K562 (cell line): ENCODE measurements at regions not wholly inside any gene's neighbourhood (a gene's known extent, or its start where the extent isn't known, plus 50 kb on each side); places are given as distances from the start of the nearest gene placed in this dataset.
A peak's percentile ranks its signal among the peaks of the same experiment; 100 is the strongest.

Source experiments
- CBFA2T3 ChIP-seq: fragments of 450-650 bp; IDR thresholded peaks from 2 replicates; pipeline ENCODE4 v1.6.1; 2017
- CCNT2 ChIP-seq: IDR thresholded peaks from 2 replicates; pipeline ENCODE4 v1.6.1; 2011; ENCODE audit warnings: borderline replicate concordance, low read depth, mild to moderate bottlenecking, moderate library complexity, mixed read lengths, low read length; ENCODE audit not compliant: insufficient read length; ENCODE audit errors: extremely low read depth
- CTBP1 ChIP-seq: fragments of 450-650 bp; IDR thresholded peaks from 2 replicates; pipeline ENCODE4 v1.6.1; 2016; ENCODE audit warnings: borderline replicate concordance
- E4F1 ChIP-seq: fragments of 250-450 bp; sonication (Bioruptor Pico); IDR thresholded peaks from 2 replicates; pipeline ENCODE4 v1.5.0; 2021; ENCODE audit warnings: mild to moderate bottlenecking, borderline replicate concordance
- GATAD2B ChIP-seq: fragments of 450-650 bp; IDR thresholded peaks from 2 replicates; pipeline ENCODE4 v1.6.1; 2017; ENCODE audit warnings: mild to moderate bottlenecking, borderline replicate concordance
- HNRNPH1 ChIP-seq: fragments of 200-400 bp; formaldehyde crosslinking; optimal IDR thresholded peaks from 2 replicates; pipeline ENCODE3; 2017; ENCODE audit warnings: low read depth, mild to moderate bottlenecking, low read length, moderate library complexity
- MBD2 ChIP-seq: sonication (generic); IDR thresholded peaks from 2 replicates; pipeline ENCODE4 v1.6.1; 2016; ENCODE audit warnings: low read depth, borderline replicate concordance
- SMARCC2 ChIP-seq: fragments of 450-650 bp; IDR thresholded peaks from 2 replicates; pipeline ENCODE4 v1.6.1; 2017; ENCODE audit warnings: antibody characterized with exemption, moderate library complexity, mild to moderate bottlenecking, low read depth
- SPI1 ChIP-seq: IDR thresholded peaks from 2 replicates; pipeline ENCODE4 v1.6.1; 2011; ENCODE audit warnings: low read depth, low read length, control low read depth, borderline replicate concordance
- TAF9B ChIP-seq: fragments of 450-650 bp; IDR thresholded peaks from 2 replicates; pipeline ENCODE4 v1.6.1; 2018; ENCODE audit warnings: mild to moderate bottlenecking; ENCODE audit not compliant: partially characterized antibody
- XRCC4 ChIP-seq: IDR thresholded peaks from one replicate; pipeline ENCODE4 v1.6.1; 2011; ENCODE audit not compliant: insufficient read depth, insufficient read length; ENCODE audit errors: extremely low read depth
- ZKSCAN8 ChIP-seq: fragments of 200-800 bp; sonication (Bioruptor generic); IDR thresholded peaks from 2 replicates; pipeline ENCODE4 v1.6.1; 2016; ENCODE audit warnings: missing genetic modification characterization, missing compliant biosample characterization
- ZNF431 ChIP-seq: sonication (generic); formaldehyde crosslinking; IDR thresholded peaks from 2 replicates; pipeline ENCODE4 v1.8.0; 2022; ENCODE audit warnings: mild to moderate bottlenecking, missing genetic modification reagents
- ZNF436 ChIP-seq: fragments of 250-450, 450-650 bp; sonication (Bioruptor Pico); formaldehyde crosslinking; IDR thresholded peaks from 2 replicates; pipeline ENCODE4 v1.7.0; 2020; ENCODE audit warnings: mild to moderate bottlenecking
- TF ChIP-seq, protein P1 (sequence below): fragments of 450-650 bp; formaldehyde crosslinking; IDR thresholded peaks from 2 replicates; pipeline ENCODE4 v1.4.0; 2020; ENCODE audit warnings: mild to moderate bottlenecking, moderate library complexity
- TF ChIP-seq, protein P2 (sequence below): fragments of 450-650 bp; IDR thresholded peaks from 2 replicates; pipeline ENCODE4 v1.6.1; 2017; ENCODE audit warnings: antibody characterized with exemption
- TF ChIP-seq, protein P3 (sequence below): sonication (generic); formaldehyde crosslinking; IDR thresholded peaks from 2 replicates; pipeline ENCODE4 v1.8.0; 2022; ENCODE audit warnings: mild to moderate bottlenecking, low read depth, missing genetic modification reagents
- TF ChIP-seq, protein P4 (sequence below): sonication (generic); IDR thresholded peaks from 2 replicates; pipeline ENCODE4 v1.6.1; 2016

DNA sequence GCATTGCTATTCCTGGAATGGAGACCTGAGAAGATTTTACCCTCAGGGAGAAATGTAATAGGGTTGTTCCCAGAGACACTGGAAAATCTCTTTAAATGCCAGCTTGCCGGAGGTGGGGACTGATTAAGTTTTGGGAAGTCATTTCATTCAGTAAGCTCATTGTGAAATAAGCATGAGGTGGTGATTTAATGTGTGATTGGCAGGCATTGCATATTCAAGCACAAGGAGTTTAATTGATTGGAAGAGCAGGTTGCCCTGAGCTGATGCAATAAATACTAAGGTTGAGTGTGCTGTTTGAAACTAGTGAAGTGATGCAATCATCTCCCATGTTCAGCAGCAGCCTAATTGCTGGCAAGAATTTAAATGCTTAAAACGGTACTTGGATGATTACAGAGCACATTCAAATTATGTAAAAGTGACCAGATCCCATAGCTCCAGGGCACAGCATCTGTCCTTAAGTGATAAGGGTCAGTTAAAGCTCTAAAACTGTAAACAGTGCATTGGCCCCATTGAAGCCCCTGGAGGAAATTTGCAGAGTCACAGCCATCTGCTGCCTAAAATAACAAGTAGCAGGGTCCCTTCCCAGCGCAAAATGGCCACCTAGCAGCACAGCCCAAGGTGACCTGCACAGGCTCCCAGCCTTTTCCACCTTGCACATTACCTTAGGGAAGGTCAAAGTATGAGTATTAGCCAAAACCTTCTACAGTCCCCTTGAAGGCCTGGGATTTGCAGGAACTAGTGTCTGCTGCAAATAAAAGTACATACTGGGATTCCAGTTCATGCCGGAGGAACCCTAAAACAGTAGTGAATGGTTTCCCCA, 92.1 kb downstream of the CCDC71L start (continued):
- peak; percentile 84 for TF ChIP-seq E4F1 (CRISPR knock-in tag)
- no peak for TF ChIP-seq HNRNPH1
- TF ChIP-seq ZNF436 (CRISPR knock-in tag): no peak
- TF ChIP-seq XRCC4: no peak
- peak; percentile 93 for TF ChIP-seq CTBP1
- TF ChIP-seq, protein P1, sequence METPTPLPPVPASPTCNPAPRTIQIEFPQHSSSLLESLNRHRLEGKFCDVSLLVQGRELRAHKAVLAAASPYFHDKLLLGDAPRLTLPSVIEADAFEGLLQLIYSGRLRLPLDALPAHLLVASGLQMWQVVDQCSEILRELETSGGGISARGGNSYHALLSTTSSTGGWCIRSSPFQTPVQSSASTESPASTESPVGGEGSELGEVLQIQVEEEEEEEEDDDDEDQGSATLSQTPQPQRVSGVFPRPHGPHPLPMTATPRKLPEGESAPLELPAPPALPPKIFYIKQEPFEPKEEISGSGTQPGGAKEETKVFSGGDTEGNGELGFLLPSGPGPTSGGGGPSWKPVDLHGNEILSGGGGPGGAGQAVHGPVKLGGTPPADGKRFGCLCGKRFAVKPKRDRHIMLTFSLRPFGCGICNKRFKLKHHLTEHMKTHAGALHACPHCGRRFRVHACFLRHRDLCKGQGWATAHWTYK (CRISPR knock-in tag): peak; percentile 71; the same call in 1 of the 2 replicates
- TF ChIP-seq, protein P2, sequence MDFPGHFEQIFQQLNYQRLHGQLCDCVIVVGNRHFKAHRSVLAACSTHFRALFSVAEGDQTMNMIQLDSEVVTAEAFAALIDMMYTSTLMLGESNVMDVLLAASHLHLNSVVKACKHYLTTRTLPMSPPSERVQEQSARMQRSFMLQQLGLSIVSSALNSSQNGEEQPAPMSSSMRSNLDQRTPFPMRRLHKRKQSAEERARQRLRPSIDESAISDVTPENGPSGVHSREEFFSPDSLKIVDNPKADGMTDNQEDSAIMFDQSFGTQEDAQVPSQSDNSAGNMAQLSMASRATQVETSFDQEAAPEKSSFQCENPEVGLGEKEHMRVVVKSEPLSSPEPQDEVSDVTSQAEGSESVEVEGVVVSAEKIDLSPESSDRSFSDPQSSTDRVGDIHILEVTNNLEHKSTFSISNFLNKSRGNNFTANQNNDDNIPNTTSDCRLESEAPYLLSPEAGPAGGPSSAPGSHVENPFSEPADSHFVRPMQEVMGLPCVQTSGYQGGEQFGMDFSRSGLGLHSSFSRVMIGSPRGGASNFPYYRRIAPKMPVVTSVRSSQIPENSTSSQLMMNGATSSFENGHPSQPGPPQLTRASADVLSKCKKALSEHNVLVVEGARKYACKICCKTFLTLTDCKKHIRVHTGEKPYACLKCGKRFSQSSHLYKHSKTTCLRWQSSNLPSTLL: peak; percentile 80; the same call in 1 of the 2 replicates
- 0 out of 2 replicates have a peak, but pooled peaks have one; percentile 13 for TF ChIP-seq SPI1
- peak; percentile 90 for TF ChIP-seq GATAD2B
- no peak for TF ChIP-seq ZNF431 (CRISPR knock-in tag)
- TF ChIP-seq, protein P3, sequence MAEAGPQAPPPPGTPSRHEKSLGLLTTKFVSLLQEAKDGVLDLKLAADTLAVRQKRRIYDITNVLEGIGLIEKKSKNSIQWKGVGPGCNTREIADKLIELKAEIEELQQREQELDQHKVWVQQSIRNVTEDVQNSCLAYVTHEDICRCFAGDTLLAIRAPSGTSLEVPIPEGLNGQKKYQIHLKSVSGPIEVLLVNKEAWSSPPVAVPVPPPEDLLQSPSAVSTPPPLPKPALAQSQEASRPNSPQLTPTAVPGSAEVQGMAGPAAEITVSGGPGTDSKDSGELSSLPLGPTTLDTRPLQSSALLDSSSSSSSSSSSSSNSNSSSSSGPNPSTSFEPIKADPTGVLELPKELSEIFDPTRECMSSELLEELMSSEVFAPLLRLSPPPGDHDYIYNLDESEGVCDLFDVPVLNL (CRISPR knock-in tag): no peak
- TF ChIP-seq TAF9B: peak; percentile 94
- TF ChIP-seq SMARCC2: peak; percentile 95
- peak; percentile 98 for TF ChIP-seq CBFA2T3
- TF ChIP-seq CCNT2: peak; percentile 97
- peak; percentile 88 for TF ChIP-seq MBD2
- TF ChIP-seq, protein P4, sequence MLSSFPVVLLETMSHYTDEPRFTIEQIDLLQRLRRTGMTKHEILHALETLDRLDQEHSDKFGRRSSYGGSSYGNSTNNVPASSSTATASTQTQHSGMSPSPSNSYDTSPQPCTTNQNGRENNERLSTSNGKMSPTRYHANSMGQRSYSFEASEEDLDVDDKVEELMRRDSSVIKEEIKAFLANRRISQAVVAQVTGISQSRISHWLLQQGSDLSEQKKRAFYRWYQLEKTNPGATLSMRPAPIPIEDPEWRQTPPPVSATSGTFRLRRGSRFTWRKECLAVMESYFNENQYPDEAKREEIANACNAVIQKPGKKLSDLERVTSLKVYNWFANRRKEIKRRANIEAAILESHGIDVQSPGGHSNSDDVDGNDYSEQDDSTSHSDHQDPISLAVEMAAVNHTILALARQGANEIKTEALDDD: peak; percentile 96
- peak; percentile 93 for TF ChIP-seq ZKSCAN8 (CRISPR knock-in tag)
